NB4 (cell line): ENCODE measurements at regions not wholly inside any gene's neighbourhood (a gene's known extent, or its start where the extent isn't known, plus 50 kb on each side); places are given as distances from the start of the nearest gene placed in this dataset.

Experiments used
- MAX ChIP-seq: IDR thresholded peaks from 2 replicates; pipeline ENCODE4 v1.6.1; 2011; ENCODE audit warnings: low read depth, low read length
- TF ChIP-seq, protein P1 (sequence below): IDR thresholded peaks from one replicate; pipeline ENCODE4 v1.5.1; 2012; ENCODE audit warnings: low read depth, low read length

DNA sequence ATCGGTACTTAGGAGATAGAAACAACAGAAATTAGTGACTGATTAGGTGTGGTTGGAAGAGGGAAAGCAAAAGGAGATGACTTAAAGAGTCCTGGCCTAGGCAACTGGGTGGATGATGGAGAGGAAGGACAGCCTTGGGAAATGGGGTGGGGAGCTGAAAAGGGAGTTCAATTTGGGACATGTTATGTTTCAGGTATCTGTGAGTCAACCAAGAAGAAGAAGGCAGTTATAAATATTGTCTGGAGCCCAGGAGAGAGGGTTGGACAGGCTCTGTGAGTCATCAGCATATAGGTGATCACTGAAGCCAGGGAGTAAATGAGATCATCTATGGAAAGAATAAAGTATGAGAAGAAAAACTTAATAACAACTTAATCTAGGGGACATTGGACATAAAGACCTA lies 357.7 kb downstream of the NPR3 start:
- TF ChIP-seq, protein P1, sequence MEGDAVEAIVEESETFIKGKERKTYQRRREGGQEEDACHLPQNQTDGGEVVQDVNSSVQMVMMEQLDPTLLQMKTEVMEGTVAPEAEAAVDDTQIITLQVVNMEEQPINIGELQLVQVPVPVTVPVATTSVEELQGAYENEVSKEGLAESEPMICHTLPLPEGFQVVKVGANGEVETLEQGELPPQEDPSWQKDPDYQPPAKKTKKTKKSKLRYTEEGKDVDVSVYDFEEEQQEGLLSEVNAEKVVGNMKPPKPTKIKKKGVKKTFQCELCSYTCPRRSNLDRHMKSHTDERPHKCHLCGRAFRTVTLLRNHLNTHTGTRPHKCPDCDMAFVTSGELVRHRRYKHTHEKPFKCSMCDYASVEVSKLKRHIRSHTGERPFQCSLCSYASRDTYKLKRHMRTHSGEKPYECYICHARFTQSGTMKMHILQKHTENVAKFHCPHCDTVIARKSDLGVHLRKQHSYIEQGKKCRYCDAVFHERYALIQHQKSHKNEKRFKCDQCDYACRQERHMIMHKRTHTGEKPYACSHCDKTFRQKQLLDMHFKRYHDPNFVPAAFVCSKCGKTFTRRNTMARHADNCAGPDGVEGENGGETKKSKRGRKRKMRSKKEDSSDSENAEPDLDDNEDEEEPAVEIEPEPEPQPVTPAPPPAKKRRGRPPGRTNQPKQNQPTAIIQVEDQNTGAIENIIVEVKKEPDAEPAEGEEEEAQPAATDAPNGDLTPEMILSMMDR, result no peak
- TF ChIP-seq MAX, result no peak
